HG03045 (cell line): ENCODE measurements at regions not wholly inside any gene's neighbourhood (a gene's known extent, or its start where the extent isn't known, plus 50 kb on each side); places are given as distances from the start of the nearest gene placed in this dataset.

ENCODE experiments used
- ATAC-seq: cut with Tn5 transposase; IDR thresholded peaks from one replicate; pipeline ENCODE4 v1.9.1; 2021; ENCODE audit warnings: mild to moderate bottlenecking, moderate library complexity; ENCODE audit not compliant: unreplicated experiment

GRCh38 chr2:111219285-111219684 lies 98.6 kb downstream of the BCL2L11 start:
- peak; percentile 84 for ATAC-seq

GRCh38 chr2:111219734-111220505 lies 99.2 kb downstream of the BCL2L11 start:
- no peak for ATAC-seq

DNA sequence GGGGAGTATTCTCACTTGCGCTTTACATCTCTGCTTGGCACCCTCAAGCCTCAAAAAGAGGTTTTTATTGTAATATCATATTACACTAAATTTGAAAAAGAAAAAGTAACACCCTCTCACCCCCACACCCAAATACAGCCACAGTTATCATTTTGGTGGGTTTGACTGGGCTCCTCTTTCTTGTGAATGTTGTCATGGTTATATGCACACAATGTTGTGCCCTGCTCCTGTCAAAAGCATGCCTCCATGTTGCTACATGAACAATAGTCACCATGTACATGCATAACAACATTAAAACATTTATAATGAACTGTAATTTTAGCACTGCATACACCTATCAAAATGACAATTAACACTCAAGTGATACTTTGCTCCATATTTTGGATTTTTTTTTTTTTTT lies 100.2 kb downstream of the BCL2L11 start:
- ATAC-seq: no peak

GRCh38 chr2:111221701-111222100 lies 101.0 kb downstream of the BCL2L11 start:
- ATAC-seq: no peak

DNA sequence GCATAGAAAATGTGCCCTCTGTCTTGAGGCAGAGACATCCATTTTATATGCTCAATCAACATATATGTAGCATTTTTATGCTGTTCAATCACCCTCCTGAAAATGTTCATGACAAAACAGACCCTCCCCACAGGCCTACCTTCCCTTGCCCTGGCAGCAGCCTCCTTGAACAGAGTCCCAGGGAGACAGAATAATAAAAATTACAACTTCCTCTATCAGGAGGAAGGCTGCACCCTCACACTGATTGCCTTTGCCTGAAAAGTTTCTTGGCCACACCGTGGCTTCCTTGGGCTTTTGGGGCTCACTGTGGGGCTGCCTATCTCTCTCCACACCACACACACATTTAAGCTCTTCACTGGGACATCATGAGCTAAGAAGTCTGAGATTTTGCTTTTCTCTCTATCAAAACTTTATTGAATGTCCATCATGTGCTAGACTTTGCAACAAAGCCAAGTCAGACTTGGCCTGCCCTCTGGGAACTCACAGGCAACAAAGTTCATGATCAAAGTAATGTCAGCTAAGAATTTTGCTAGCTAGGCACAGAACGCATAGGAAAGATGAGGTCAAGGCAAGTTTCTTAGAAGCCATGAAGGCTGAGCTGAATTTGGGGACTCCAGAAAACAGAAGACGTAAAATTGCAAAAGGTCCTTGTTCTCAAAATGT lies 101.6 kb downstream of the BCL2L11 start:
- no peak for ATAC-seq

GRCh38 chr2:111225856-111226255 lies 105.1 kb downstream of the BCL2L11 start:
- no peak for ATAC-seq

DNA sequence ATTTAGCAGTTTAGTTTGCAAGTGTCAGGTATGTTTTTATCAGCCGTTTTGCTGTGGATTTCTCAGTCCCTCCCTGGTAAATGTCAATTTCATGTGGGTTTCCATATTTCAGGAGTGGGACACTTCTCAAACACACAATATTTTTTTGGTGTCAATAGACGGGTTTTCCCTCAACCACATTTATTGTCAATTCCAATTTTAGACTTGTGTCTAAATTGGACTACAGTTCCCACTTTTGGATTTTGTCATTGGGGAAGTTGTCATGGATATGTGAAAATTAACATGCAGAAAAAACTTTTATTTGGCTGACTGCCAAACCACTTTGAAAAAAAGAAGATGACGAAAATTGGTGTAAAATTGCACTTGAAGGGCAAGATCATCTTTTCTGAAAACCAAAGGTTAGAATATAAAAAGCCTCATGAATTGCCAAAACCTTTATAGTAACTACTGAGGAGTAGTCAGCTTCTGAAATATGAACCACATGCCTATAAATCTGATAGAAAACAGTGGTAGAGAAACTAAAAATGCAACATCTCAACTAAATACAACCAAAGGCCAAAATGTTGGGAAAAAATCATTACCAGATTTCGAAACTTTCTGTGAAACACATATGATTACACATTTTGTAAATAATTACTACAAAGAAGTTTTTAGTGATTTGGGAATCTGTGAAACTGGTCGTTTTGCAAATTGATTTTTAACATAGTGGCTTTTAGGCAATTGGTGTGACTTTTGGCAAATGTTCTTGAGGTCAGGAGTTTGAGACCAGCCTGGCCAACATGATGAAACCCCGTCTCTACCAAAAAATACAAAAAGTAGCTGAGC lies 106.4 kb downstream of the BCL2L11 start:
- no peak for ATAC-seq

GRCh38 chr2:111227716-111228141 lies 107.0 kb downstream of the BCL2L11 start:
- no peak for ATAC-seq

DNA sequence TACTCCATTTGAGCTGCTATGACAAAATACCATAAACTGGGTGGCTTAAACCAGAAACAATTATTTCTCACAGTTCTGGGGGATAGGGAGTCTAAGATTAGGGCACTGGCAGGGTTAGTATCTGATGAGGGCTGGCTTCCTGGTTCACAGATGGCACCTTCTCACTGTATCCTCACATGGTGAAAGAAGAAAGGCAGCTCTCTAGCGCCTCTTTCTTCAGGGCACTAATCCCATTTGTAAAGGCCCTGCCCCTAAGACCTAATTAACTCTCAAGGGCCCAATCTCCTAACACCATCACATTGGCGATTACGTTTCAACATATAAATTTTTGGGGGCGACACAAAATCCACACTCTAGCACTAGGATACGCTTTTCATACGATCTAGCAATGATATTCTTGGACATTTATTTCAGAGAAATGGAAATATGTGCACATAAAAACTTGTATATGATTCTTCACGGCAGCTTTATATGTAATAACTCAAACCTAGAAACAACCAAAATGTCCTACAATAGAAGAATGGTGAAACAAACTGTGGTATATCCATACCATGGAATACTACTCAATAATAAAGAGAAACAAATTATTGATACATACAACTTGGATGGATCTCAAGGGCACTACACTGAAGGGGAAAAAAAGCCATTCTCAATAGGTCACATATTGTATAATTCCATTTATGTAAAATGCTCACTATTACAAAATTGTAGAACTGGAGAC lies 111.0 kb downstream of the BCL2L11 start:
- no peak for ATAC-seq

DNA sequence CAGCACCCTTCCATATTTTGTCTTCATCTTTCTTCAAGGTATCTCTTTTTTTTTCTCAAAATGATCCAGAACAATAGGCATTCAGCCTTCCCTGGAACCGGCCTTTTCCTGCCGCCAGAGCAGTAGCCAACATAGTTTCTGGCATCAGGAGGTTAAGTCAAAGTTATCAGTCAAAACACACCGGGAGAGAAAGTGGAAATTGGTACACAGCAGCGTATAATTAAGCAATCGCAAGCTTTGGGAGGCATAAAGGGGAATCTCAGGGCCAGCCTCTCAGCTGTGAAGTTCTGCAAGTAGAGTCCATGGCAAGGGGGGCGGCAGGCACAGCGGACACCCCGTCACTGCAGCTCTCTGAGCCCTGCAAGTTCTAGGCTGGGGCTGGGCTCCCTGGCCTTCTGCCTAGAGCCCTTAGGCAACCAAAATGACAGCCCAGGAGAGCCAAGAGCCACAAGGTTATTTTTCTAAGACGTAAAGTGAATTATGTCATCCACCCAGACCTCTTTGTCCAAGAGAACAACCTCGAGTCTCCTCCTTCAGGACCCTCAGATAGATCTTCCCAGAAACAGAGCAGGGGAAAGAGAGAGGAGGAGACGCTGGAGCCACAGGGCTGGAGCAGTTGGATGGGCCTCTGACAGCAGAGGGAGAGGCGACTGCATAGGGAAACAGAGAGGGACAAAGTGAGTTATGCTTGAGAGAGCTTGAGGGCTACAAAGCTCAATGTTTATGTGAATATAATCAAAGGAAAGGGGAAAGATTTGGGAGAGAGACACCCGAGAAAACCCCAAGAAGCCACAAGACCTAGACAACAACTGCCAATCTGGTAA lies 114.7 kb downstream of the BCL2L11 start:
- ATAC-seq: no peak

GRCh38 chr2:111236025-111236424 lies 115.3 kb downstream of the BCL2L11 start:
- no peak for ATAC-seq

- ATAC-seq: no peak
Measured at GRCh38 chr2:111238296-111238695, 117.6 kb downstream of the BCL2L11 start.

DNA sequence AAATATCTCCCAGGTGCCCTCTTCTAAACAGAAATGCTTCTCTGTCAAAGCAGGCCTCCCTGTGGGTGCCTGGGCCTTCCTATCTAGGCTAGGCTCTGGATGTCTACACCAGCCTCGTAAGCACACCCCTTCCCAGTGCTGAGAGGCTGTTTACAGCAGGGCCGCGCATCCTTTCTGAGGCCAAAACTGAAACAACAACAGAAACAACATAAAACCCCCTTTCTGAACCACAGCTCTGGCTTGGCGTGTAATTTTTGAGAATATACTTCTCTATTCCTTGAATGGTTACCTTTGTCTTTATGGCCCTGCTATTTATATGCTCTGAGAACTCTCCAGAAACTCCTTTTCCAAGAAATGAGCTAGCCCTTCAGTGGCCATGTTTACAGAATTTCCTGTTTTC lies 118.4 kb downstream of the BCL2L11 start:
- peak; percentile 92 for ATAC-seq

DNA sequence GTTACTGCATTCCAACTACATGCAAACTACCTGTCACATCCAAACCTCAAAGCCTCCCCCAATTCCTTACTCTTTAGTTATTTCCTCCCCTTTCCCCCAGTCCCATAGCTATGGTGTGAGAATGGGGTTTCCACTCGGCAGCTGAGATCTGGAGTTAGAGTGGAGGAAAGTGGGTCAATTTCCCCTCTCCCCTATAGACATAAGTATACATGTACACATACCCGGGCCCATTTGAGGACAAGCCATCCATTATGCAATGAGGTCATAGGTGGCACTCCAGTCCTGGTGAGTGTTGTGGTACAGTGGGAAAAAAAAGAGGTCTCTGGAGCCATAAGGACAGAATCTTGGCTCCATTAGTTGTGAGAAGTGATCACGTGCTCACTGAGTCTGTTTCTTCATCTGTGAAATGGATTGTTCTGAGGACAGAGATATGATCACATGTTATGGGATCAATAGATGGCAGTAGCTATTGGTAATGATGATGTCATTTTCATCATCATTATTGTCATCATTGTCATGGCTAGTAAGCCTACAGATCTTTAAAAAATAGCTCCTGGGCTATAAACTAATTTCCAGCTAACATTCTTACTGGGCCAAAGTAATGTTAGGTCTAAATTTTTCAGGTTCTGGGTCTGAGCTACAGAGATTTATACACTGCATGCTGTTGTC lies 119.0 kb downstream of the BCL2L11 start:
- no peak for ATAC-seq

- ATAC-seq: no peak
Measured at GRCh38 chr2:111243295-111243694, 122.6 kb downstream of the BCL2L11 start.

- ATAC-seq: no peak
Measured at GRCh38 chr2:111244864-111245263, 124.2 kb downstream of the BCL2L11 start.

GRCh38 chr2:111246620-111247061 lies 125.9 kb downstream of the BCL2L11 start:
- no peak for ATAC-seq

GRCh38 chr2:111247491-111247890 lies 126.8 kb downstream of the BCL2L11 start:
- no peak for ATAC-seq

DNA sequence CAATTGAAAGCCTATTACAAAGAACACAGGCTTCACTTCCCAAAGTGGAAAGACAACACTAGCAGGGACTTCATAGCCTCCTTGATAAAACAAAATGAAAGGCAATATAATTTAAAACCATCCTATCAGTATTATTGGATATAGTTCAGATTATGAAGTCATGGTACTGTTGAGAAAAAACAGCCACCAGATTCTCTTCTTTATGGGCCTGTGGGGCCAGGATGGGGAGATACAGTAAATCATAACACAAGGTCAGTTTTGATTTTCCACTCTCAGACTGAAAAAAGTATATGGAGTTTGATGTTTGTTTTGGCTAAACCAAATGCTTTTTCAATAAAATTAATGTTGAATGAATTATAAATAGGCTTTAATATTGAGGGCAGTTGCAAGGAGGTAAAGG lies 129.1 kb downstream of the BCL2L11 start:
- ATAC-seq: no peak
